HG03442 (cell line): ENCODE measurements at regions not wholly inside any gene's neighbourhood (a gene's known extent, or its start where the extent isn't known, plus 50 kb on each side); places are given as distances from the start of the nearest gene placed in this dataset.
"Not testable (repeated sequence)": the region's sequence is repeated elsewhere in the genome, so short reads cannot be mapped to it uniquely, and the experiment has no call there.

Source experiments
- ATAC-seq: cut with Tn5 transposase; IDR thresholded peaks from one replicate; pipeline ENCODE4 v1.9.1; 2021; ENCODE audit warnings: mild to moderate bottlenecking, moderate library complexity; ENCODE audit not compliant: unreplicated experiment

DNA sequence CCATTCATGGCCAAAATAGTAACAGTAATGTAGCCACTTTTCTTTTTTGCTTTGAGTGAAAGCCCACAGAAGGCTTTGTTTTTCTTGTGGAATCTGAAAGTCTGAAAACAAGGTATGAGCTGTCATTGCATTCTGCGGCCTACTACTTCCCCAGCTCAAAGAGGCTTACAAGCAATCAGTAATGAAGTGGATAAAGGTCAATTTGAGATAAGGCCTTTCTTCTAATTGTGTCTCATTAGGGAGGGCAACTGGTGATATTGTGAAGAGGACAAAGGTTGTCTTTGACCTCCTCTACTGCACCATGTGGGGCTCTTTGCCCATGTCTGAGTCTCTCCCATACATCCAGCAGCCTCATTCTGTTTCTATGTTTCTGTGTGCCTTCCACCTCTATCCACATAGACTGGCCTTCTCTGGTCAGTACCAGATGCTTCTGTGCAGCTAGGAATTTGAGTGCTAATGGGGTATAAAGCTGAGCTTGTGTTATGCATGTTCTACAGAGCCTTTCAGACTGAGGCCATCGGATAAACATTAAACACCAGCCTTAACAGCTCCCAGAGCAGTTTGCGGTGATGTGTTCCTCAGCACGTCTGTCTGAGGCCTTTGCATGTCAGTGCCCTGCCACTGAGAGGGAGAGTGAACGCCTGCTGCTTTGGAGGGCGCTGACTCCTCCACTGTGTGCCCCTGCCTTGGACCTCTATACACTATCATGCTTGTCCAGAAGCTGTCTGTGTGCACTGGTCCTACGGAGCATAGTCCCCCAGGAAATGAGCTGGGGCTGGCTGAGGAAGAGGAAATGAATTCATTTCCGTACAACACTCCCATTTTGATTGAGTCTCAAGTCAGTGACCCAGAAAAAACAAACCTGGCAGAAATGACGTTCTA is 80.2 kb downstream of the SH2D1A start:
- ATAC-seq: no peak

DNA sequence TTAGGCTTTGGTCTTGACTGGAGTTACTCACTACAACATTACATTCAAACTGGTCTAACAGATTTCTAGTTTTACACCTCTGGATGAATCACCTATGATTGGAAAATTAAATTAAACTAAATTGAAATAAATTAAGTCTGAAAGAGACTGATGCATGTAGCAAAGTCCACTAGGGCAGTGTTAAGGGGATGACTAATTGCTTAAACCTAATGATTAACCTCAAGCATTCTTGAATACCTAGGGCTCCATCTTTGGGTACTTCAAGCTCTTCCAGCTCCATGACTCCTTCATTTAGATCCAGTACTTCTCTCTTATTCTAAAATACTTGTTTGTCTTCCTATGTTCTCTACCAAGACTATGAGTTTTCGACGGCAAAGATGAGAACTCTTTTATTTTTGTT is 86.8 kb downstream of the SH2D1A start:
- no peak for ATAC-seq

DNA sequence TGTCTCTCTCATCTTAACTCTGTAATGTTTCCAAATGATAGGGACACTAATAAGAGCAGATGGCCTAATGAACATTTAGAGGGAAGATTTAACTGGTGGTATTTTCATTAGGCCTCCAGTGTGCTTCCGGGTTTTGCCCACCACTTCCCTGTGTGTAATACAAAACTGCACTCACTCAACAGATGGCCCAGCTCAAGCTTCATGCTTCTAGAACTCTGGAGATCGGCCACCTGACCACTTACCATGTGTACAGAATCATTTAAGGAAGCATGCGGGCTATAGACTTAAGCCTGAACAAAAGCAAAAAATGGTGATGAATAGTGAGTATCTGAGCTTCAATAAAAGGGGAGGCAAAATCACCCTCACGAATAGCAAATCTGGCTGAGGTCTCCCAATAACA is 89.3 kb downstream of the SH2D1A start:
- no peak for ATAC-seq

DNA sequence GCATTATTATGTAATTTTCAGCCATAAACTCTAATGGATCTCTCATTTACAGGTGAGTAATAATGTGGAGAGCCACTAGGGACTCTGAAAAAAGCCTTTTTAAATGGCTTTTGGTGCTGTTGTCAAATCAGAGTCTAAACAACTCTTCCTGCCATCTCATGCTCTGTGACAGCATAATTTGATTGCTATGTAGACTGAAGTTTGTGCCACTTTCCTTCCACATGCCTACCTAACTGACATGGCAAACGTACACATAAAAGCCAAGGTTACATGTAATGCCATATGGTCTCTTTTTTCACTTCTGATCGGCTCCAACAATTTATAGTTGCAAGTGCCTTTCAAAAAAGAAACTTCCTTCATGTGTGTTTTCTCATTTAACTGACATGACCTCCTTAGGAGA is 94.3 kb downstream of the SH2D1A start:
- no peak for ATAC-seq

DNA sequence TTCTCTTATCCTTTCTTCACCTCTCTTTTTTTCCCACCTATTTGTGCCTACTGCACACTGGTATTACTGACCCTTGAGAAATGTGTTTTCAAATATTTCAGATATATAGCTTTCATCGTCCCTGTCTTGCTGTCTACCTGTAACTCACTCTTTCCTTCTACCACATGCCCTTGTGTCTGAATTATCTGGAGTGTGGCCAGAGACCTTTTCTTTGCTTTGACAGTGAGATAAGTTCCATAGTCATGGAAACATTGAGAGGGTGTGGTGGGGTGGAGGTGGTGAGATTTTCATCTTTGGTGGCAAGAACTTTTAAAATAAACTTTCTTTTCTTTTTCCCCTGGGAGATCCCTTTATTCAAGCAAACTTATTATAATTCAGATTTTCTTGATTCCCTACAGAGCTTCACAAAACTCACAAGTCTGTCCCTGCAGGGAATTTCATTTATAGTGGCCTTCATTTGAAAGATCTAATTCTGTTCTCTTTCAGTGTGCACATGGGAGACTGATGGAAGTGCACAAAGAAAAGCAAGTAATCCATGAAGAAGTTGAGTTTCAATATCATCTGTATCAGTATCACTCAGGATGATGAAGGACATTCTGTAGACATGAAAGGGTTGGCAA is 95.7 kb downstream of the SH2D1A start:
- no peak for ATAC-seq

DNA sequence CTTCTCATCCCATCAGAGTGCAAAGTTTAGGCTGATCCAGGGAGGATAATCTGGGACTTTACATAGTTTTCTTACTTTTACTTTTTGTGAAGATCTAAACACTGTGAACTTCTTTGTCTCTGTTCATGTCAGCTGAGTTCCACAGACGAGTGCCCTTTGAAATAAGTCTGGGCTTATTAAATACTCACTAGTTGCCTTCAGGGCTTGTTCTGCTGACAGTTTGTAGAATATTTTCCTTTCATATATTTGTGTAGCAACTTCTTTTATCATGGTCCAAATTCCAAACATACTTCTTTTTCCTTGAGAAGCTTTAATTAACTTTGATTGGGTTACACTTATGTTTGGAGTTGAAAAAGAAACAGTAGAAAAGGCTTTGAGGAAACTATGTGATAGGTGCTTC is 109.6 kb downstream of the SH2D1A start:
- no peak for ATAC-seq

DNA sequence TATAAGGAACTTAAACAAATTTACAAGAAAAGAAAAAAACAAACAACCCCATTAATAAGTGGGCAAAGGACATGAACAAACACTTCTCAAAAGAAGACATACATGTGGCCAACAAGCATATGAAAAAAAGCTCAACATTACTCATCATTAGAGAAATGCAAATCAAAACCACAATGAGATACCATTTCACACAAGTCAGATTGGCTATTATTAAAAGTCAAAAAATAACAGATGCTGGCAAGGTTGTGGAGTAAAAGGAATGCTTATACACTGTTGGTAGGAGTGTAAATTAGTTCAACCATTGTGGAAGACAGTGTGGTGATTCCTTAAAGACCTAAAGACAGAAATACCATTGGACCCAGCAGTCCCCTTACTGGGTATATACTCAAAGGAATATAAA is 113.5 kb downstream of the SH2D1A start:
- not testable (repeated sequence) for ATAC-seq

DNA sequence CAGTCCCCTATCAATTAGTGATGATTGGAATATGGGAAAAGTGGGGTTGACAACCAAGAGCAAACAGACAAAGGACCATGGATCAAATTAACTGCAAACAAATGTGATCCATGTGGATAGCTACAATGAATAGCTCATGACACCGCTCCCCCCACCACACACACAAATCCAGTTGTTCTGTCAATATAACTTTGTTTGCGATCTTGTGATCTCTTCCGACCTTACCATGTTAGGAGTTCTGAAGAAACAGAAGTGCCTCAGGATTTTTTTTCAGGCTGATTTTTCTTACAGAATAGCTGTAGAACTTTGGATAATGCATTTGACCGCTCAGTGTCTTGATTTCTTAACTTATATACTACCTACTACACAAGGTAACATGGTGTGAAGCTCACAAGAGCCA is 116.6 kb downstream of the SH2D1A start:
- no peak for ATAC-seq

DNA sequence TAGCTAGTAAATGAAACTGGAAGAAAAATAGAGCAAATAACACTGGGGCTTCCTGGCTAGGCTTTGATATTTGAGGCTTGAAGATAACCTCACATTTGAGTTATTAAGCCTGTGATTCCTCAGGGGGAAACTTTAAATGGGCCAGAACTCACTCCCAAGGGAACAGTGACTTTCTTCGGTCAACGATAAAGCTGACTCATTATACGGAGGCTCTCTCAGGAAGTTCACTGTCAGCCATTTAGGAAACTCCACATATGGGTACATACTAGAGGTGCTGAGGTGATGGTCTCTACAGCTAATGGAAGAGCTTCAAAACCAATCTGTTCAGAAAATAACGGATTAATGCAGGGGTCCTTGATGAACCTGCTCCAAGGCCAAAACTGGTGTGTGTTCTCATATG is 120.8 kb downstream of the SH2D1A start:
- ATAC-seq: no peak

DNA sequence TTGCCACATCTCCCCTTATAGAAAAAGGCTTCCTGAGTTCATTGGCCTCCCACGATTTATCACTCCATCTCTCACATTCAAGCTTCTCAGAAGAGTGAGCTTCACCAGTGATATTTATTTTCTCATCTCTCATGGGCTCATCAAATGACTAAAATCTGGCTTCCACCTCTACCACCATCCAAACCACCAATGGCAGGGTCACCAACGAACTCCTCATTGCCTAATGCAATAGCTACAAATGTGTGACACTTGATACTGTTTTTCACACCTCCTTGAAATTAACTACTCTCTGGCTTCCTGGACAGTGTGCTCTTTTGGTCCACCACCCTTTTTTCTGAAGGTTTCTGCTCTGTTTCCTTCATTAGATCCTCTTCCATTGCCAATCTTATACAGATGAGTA is 129.0 kb downstream of the SH2D1A start:
- no peak for ATAC-seq

DNA sequence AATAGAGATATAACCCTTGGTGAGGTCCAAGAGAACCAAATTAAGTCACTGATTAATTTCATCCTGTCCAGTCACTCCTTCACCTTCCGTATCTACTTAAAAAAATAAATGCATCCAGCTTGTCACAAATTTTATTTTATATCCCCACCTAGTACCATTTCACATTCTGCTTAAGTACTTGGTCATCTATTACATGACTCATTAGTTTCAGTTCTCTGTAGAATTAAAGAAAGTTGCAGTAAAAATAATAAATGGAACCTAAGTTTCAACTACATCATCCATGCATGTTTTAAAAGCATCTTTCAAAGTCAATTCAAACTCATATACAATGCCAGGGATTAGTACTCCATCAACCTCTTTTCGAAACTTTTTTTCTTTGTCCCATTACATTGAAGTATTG is 130.2 kb downstream of the SH2D1A start:
- no peak for ATAC-seq

DNA sequence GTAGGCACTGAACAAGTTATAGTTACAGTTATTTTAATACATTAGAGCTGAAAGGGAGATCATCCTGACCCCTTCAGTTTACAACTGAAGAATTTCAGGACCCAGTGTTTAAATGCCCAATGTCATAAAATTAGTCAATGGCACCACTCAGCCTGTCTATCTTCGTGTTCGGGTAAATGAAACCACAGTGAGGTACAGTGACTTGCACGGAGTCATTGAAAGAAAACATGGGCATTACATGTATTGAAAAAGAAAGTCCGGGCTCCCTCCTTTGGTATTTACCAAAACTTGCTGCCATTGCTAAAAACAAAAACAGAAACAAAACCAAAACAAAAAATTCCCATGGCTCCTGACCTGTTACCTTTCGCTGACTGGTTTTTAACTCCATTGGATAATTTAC is 131.7 kb downstream of the SH2D1A start:
- ATAC-seq: no peak

DNA sequence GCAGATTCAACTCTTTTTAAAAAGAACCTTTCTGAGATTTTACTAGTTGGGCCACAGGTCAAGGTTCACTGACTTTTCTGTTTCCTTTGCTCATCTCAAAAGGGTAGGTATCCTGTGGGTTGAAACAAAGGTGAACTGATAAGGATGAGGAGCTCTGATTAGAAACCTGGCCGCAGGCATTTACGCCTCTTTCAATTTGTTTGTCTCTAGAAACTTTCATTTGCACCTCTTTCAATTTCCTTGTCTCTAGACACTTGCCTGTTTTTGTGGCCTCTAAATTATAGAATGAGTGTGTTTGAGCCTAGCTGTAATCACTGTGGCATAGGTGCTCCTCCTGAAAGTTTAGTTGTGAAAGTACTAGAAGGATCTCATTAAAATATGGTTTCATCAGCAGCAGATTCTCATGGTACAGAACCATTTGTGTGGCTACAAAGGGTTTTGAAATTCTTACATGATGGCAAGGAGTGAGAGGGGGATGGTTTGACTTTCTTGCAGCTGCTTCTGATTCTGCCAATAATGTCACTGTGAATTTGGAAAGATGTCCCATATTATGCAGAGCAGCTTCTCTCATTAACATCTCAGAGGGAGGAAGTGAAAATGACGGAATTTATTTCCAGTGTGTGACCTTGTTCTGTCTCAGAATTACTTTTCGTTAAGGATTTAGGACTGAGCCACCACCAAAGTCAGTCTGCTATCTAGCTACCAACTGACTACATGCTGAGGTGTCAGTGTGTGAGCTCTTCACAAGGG is 142.2 kb downstream of the SH2D1A start:
- peak; percentile 94 for ATAC-seq

DNA sequence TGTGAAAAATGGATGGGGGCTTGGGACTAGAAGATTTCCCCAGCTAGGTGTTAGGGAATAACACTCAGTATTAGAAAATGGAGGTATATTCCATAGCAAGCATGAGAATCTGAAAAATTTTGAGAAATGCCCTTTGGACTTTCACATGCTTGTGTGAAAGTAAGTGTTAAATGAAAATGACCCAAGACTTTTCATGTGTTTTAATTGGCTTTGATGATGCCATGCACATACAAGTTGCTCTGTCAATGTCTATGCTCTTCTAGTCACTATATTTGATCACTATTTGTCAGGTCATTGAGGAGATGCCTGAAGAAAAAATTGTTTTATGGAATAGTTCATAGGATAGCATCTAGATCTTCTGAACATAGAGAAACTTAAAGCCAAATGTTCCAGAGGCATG is 147.6 kb downstream of the SH2D1A start:
- no peak for ATAC-seq

DNA sequence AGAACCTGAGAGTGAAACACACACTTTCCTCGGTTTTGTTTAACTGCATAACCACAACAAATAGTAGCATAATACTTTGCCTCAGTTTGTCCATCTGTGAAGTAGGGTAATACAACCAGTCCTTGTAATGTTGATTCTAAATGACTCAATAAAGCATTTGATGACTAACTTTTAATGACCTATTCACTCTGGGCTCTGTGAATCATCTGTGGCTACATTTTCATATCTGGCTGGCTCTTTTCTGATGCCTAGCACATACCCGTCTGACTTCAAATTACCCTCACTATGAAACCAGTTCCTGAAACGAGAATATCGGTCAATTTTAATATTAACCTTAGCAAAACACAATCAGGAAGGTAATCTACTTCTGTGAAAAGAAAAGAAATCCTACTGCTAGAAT is 151.0 kb downstream of the SH2D1A start:
- no peak for ATAC-seq

DNA sequence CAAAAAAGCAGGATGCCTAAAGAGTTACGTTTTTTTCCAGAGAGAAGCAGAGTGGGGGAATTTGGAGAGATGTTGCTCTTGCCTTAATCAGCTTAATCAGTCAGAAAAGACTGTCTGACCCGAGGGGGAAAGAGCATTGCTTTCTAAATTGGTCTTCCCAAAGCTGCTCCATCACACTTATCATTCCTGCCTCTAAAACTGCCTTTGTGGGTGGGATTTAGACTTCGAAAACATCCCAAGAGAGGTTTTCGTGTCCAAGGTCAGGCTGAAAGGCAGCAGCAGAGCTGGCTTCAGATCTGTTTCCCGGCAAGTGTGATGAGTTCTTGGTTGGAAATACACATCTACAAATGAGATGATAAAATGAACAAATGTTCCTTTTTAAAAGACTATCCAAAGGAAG is 155.2 kb downstream of the SH2D1A start:
- no peak for ATAC-seq

DNA sequence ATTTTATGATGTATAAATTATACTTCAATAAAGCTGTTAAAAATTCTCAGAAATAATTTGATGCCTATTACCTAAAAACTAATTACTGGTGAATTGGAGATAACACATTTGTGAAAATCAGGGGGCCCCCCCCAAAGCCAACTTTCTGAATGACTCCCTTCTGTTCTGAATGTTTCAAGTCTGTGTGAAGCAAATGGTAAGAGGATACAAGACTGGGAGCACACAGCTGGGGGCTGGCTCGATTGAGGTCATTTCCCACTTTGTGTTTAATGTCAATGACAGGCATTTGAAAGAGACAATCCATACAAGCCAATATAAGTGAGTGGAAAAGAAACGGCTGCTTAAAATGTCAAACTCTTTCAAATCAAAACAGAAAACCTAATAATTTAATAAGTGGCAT is 155.8 kb downstream of the SH2D1A start:
- ATAC-seq: no peak

DNA sequence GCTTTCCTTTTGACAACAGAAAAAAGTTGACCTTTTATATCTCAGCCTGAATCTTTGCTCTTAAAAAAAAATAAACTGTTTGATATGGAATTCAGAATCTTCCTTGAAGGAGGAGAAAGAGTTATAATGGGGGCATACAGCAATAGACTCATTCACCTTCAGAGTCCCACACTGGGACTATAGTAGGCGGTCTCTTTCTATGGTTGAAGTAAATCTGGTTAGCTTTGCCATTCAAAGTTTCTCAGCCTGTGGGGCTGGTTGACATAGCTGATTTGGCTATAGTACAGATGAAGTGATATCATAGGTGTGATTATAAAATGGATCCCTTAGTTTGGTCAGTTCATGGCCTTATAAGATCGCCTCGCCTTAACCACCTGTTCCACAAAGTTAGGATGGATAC is 156.2 kb downstream of the SH2D1A start:
- no peak for ATAC-seq

DNA sequence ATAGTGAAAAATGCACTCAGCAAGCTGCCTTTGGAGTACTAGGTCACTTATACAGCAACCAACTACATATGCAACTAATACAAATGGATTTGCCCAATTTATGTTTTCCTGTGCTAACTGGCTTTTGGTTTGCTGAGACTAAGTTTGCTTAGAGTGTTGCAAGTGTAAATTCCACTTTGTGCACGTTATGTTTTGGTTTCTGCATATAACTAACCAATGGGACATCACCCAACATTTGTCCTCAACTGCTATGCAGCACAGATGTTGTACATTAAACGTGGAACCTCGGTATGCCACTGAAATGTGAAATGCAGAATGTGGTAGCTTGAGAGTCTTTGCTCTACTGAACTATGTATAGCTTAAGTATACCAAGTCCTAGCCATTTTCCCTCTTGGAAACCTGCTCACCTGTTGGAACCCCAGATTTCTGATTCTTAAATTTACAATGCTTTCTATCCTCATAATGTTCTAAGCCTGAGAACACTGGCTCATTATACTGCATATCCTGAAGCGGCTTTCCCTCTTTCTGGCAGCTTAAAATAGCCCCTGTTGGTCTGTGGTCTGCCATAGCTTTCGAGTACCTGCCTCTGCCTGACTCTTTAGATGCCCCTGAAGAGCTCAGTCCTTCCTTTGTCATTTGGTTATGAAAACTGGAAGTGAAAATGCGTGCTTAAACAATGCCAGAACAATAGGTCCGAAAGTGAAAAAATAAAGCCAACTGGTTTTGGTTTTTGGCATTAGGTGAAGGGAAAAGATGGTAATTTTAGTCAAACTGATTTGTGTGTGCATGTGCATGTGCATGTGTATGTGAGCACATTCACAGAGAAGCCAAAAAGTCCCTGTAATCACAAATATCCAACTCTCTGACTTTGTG is 158.0 kb downstream of the SH2D1A start:
- ATAC-seq: peak; percentile 96

DNA sequence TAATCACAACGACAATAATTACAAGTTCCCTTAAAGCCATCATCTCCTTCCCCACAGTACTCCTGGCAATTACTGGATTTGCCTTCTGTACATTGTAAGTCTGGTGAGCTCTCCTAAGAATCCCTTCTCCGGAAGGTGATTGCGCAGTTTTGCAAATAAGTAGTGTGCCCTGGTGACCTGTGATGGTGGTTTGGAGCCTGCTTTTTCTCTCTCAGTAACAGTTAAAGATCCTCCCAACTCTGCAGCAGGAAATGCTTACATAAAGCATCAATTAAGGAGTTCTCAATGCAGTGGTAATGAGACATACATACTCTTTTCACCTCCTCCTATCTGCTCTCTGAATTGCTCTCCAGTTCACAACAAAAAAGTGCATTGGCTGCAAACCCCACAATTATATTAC is 159.7 kb downstream of the SH2D1A start:
- ATAC-seq: no peak

DNA sequence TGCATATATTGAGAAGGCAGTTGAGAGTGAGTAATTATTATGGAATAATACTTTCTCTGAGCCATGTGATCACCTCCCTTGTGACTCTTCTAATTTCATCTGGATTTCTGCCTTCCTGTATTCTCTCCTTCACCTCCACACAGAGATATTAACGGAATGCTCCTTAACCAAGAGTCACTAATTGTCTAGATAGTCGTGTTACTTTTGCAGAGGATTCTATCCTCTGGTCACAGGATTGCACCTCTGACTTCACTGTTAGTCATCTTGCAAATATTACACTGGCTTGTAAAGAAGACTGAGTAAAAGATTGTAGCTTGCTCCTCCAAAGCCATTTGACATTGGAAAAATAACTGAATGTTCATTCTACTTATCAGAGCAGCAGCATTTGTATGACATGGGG is 160.9 kb downstream of the SH2D1A start:
- ATAC-seq: no peak
